GM12873 (cell line): ENCODE measurements at regions not wholly inside any gene's neighbourhood (a gene's known extent, or its start where the extent isn't known, plus 50 kb on each side); places are given as distances from the start of the nearest gene placed in this dataset.

Experiments
- CTCF ChIP-seq: IDR thresholded peaks from 2 replicates; pipeline ENCODE4 v1.5.1; 2012; ENCODE audit warnings: low read depth, mild to moderate bottlenecking, moderate library complexity, low read length, control low read depth; ENCODE audit not compliant: insufficient read depth; ENCODE audit errors: missing control alignments

DNA sequence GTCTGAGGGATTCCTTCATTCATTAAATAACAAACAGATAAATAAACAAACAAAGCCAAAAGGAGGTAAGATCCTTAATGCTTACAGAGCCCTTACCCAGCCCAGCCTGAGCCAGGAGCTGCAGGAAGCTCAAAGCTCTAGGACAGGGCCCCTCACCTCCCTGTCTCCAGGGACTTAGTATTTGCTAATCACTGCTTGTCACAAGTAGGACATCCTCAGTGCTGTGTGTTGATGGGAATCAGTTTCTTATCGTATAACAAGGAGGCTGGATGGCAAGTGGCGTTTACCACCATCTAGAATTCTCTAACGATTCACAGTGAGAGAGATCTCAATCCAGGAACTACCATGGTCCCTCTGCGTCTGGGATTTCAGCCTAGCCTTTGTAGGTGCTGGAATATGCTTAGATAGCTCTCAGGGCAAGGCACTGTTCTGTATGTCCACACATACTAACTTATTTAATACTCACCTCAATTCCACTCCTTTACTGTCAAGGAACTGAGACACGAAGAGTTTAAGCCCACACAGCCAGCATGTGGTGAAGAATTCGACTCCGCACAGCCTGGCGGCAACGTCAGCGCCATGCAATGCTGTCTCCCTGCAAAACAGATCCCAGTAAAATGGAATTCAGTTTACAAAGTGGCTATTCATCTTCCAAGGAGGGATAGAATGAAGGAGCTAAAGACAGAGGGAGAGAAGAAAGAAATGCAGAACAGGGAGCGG is 164.8 kb downstream of the MYCN start:
- TF ChIP-seq CTCF = no peak

DNA sequence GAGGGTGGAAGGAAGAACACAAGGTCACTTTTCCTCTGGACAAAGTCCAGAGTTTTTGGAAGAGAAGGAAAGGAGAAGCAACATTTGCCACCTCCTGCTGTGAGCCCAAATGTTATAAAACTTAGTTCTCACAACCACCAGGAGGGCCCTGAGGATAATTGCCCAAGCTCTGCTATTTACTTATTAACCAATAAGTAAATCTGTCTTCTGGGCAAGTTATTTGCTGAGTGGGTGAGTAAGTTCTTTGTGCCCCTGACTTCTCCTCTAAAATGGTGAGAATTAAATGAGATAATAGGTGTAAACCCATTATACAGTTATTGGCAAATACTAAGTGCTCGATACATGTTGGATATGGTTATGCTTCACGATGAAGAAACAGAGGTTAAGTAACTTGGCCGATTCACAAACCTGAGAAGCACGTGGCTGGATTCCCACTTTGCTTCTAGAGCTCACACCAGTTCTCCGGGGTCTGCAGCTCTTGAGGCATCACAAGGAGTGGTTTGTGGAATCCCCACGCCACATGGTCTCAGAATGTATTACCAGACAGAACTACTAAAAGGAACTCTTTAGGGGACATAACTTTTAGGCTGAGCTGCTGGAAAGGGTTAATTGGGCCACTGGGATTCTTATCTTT is 164.1 kb downstream of the MYCN start:
- no peak for TF ChIP-seq CTCF

- no peak for TF ChIP-seq CTCF
These were observed 163.4 kb downstream of the MYCN start for GRCh38 chr2:16103614-16104314.

- TF ChIP-seq CTCF = no peak
These were observed 162.6 kb downstream of the MYCN start for GRCh38 chr2:16102976-16103380.

DNA sequence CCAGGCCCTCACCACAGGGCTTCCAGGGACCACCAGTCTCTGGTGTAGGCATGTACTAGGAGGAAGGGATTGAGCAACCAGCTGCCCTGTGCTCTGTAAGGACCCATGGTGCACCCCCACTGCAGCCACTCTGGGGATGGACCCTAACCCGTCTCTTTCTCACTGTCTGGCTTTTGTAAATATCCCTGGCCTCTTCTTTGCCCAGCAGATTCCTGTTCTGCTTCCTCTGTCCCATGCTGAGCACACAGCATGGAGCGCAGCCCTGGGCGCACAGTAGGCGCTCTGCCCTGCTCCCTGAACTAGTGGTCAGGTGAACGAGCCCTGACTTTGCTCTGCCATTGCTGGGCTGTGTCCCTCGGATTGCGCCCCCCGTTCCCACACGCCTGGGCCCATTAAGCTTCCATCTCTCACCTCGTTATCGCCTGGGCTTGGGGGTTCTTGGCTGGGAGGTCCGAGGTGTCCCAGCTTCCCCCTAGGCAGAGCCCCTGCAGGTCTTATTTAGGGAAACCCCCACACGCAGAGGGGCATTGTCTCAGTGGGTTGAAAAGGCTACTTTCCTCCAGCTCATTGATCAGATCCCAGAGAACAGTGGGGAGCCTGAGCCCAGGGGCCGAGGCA is 162.1 kb downstream of the MYCN start:
- TF ChIP-seq CTCF = no peak

GRCh38 chr2:16101196-16101595 is 160.8 kb downstream of the MYCN start:
- no peak for TF ChIP-seq CTCF

DNA sequence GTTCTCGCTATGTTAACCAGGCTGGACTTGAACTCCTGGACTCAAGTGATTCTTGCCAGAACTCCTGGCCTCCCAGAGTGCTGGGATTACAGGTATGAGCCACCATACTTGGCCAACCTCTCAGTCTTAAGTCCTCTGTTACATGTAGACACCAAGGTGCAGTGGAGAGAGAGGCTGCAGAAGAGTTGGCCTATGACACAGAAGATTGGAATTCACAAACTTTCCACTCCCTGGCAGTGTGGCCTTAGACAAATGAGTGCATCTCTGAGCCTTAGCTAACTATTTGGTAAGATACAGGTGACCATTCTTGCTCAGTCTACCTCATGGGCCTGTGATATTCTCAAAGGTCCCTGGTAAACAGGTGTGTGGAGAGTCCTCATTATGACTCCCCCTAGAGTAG is 159.7 kb downstream of the MYCN start:
- TF ChIP-seq CTCF = no peak
